Thymus (tissue), 11 donors: ENCODE measurements at regions not wholly inside any gene's neighbourhood (a gene's known extent, or its start where the extent isn't known, plus 50 kb on each side); places are given as distances from the start of the nearest gene placed in this dataset.
"Not testable (repeated sequence)": the region's sequence is repeated elsewhere in the genome, so short reads cannot be mapped to it uniquely, and the experiment has no call there.

Experiments used
- DNase-seq, 9 donors: peaks; one replicate each; pipeline ENCODE4 v3.0.0-alpha.2; 2013; ENCODE audit warnings: low spot score in 9 of 9, low read depth in 6 of 9, missing footprints in 1 of 9
- H3K27ac ChIP-seq, 2 donors: one replicate each; pipeline ENCODE4 v1.5.1; 2013; ENCODE audit warnings: control low read depth in 1 of 2, low read depth in 1 of 2, low read length in 1 of 2, mild to moderate bottlenecking in 1 of 2, moderate library complexity in 1 of 2
- H3K27me3 ChIP-seq, 2 donors: one replicate each; pipeline ENCODE4 v1.5.1; 2013; ENCODE audit warnings: low read length in 1 of 2; ENCODE audit not compliant: control insufficient read depth in 2 of 2, insufficient read depth in 1 of 2
- H3K36me3 ChIP-seq, 2 donors: one replicate each; pipeline ENCODE4 v1.5.1; 2013; ENCODE audit warnings: low read length in 1 of 2, mild to moderate bottlenecking in 1 of 2, moderate library complexity in 1 of 2; ENCODE audit not compliant: control insufficient read depth in 2 of 2, insufficient read depth in 2 of 2
- H3K4me1 ChIP-seq, 2 donors: one replicate each; pipeline ENCODE4 v1.5.1; 2013; ENCODE audit warnings: low read length in 2 of 2; ENCODE audit not compliant: control insufficient read depth in 2 of 2, insufficient read depth in 2 of 2
- H3K4me3 ChIP-seq, 2 donors: one replicate each; pipeline ENCODE4 v1.5.1; 2013; ENCODE audit warnings: low read length in 2 of 2, control low read depth in 1 of 2, mild to moderate bottlenecking in 1 of 2
- H3K9me3 ChIP-seq, 2 donors: one replicate each; pipeline ENCODE4 v1.5.1; 2013; ENCODE audit warnings: low read length in 1 of 2, mild to moderate bottlenecking in 1 of 2; ENCODE audit not compliant: control insufficient read depth in 2 of 2, insufficient read depth in 1 of 2
- WGBS: extraction: QIAGEN DNeasy Blood & Tissue Kit; methylation state at CpG from one replicate; pipeline ENCODE4 v1.1.7; 2013; 5-methylcytosine and 5-hydroxymethylcytosine counted together
- donor health status: healthy.

DNA sequence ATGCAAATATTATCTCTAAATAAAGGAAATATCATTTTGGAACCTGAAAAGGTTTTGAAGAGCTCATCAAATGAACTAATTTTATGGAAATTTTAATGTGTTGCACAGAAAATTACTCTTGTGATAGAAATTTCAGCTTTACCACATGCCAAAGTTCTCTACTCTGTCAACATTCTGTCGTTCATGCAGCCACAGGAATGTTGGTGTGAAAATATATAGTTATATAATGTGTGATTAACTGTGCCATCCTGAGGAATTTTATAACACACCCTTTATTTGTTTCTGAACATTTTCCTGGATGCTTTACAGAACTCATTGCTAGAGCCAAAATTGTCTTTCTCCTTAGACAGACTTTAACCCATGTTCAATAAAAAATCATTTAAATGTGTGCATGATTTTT lies 202.5 kb upstream of the SLC8A1 start:
- Histone ChIP-seq H3K9me3 (no peaks in the 10 kb centered on the region), H3K4me3 (no peak overlapping the region), H3K27ac (no peak overlapping the region), H3K36me3 (no peaks in the 10 kb centered on the region), H3K4me1 (no peaks in the 10 kb centered on the region), H3K27me3 (no peaks in the 10 kb centered on the region)
- DNase-seq, result no peak
- 94% methylated on average over 1 of the region's 1 CpG for WGBS

DNA sequence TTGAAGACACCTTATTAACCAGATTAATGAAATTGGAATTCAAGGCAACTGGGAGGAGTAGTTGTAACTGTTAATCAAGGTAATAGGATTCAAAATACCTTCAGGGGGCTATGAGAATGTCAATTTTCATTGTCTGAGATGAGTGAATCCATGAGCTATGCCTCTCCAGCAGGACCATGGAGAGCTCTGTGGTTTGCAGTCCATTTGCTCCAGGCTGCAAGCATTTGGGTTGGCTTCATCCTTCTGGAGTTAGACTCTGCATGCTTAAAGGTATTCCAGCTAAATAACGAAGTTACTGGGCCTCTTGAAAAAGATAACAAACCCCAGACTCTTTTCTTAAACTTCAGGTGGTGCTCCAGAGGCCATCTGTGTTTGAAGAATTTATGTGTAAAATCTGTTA lies 207.1 kb upstream of the SLC8A1 start:
- peak in 1 of 9 donors; percentile 5 for DNase-seq
- WGBS, result 75% methylated on average over 1 of the region's 1 CpG

DNA sequence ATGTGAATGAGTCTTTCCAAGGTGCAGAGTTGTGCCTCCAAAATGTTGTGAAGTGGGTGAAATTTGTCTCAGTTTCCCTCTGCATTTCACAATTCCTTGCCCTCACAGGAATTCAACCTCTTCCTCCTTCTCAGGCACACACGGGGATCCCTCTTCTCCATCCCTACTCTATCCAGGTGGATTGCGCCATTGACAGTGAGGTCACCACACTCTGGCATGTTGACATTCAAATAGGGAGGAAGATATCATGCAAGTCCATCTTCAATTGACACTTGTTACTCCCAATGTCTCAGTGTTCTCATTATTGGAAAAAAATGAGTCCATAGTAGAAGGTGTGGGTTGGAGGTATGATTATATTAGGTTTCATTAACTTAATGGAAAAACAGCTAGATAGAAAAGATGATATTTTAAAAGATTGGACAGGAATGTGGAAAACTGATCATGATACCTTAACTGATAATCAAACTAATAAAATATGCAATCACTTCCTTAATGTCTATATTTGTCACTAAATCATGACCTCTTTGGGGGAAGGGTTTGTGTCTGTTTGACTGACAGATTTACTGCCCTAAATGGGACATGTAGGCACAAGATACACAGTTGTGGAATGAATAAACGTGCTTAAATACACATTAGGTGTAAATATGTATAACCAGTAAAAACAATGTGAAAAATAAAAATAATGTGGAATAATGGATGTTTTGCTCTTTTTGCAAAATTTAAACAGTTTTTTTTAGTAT lies 213.8 kb upstream of the SLC8A1 start:
- 98% methylated on average over 3 of the region's 3 CpGs for WGBS

More for the DNA sequence above, 207.1 kb upstream of the SLC8A1 start:
- no peak overlapping the region for H3K4me3 ChIP-seq
- no peaks in the 10 kb centered on the region for H3K36me3 ChIP-seq
- no peaks in the 10 kb centered on the region for H3K9me3 ChIP-seq
- no peak overlapping the region for H3K27ac ChIP-seq
- H3K27me3 ChIP-seq, result no peaks in the 10 kb centered on the region
- H3K4me1 ChIP-seq, result no peaks in the 10 kb centered on the region

DNA sequence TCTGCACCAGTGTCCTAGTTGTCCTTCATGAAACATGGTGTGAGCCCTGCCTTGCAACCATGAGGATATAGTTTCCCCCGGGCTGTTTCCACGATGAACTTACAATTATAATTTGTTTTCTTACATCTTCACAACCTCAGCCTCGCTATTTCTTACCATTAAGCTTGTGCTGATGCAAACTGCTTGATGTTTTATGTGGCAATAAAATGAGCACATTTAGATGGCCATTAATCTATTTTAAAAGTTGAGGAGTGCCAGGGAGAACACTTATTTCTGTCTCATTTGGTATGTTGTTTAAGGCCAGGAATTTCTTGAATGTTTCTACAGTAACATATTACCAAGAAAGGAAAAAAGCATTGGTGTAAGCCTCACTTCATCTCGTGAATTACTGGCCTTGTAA lies 214.5 kb upstream of the SLC8A1 start:
- WGBS, result 97% methylated on average over 4 of the region's 4 CpGs
- no peak overlapping the region for H3K27ac ChIP-seq

More for the DNA sequence above, 213.8 kb upstream of the SLC8A1 start:
- Histone ChIP-seq H3K27ac (no peak overlapping the region), H3K27me3 (no peaks in the 10 kb centered on the region), H3K36me3 (no peaks in the 10 kb centered on the region), H3K4me3 (no peak overlapping the region), H3K4me1 (no peaks in the 10 kb centered on the region), H3K9me3 (no peaks in the 10 kb centered on the region)
- DNase-seq, result no peak

DNA sequence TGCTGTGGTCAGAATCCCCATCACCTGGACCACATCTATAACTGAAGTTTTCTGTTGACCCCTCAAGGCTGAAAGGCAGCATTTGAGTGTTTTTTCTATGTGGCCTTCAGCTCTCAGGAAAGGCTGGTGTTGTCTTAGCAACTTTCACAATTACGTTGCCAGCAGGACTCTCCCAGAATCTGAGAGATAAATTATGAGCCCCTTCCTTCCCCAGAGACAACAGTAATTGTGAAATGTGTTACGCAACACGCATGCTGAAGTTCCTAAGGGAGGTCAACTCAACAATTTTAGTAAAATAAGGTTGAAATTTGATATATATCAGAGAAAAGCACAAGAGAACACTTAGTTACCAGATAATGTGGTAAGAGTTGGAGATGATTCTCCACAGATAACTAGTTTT lies 216.5 kb upstream of the SLC8A1 start:
- WGBS, result 85% methylated on average over 3 of the region's 3 CpGs

More for the DNA sequence above, 214.5 kb upstream of the SLC8A1 start:
- Histone ChIP-seq H3K4me3 (no peak overlapping the region), H3K36me3 (no peaks in the 10 kb centered on the region), H3K4me1 (no peaks in the 10 kb centered on the region), H3K9me3 (no peaks in the 10 kb centered on the region), H3K27me3 (no peaks in the 10 kb centered on the region)
- DNase-seq, result no peak

DNA sequence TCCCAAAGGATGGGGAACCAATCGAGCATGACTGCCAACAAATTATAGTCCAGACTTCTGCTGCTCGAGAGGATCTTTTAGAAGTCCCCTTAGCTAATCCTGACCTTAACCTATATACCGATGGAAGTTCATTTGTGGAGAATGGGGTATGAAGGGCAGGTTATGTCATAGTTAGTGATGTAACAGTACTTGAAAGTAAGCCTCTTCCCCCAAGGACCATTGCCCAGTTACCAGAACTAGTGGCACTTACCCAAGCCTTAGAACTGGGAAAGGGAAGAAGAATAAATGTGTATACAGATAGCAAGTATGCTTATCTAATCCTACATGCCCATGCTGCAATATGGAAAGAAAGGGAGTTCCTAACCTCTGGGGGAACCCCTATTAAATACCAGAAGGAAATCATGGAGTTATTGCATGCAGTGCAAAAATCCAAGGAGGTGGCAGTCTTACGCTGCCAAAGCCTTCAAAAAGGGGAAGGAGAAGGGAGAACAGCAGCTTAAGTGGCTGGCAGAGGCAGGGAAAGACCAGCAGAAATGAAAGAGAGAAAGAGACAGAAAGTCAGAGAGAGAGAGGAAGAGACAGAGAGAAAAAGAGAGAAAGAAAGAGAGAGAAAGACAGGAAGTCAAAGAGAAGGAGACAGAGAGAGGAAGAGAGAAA lies 224.4 kb upstream of the SLC8A1 start:
- H3K27me3 ChIP-seq, H3K27ac ChIP-seq, H3K36me3 ChIP-seq, H3K4me1 ChIP-seq, H3K9me3 ChIP-seq, H3K4me3 ChIP-seq, DNase-seq: not testable (repeated sequence)
- 84% methylated on average over 4 of the region's 4 CpGs for WGBS

More for the DNA sequence above, 216.5 kb upstream of the SLC8A1 start:
- Histone ChIP-seq H3K36me3 (no peaks in the 10 kb centered on the region), H3K4me1 (no peaks in the 10 kb centered on the region), H3K9me3 (no peaks in the 10 kb centered on the region), H3K4me3 (no peak overlapping the region), H3K27me3 (no peaks in the 10 kb centered on the region), H3K27ac (no peak overlapping the region)
- peak in 1 of 9 donors; percentile 4 for DNase-seq

DNA sequence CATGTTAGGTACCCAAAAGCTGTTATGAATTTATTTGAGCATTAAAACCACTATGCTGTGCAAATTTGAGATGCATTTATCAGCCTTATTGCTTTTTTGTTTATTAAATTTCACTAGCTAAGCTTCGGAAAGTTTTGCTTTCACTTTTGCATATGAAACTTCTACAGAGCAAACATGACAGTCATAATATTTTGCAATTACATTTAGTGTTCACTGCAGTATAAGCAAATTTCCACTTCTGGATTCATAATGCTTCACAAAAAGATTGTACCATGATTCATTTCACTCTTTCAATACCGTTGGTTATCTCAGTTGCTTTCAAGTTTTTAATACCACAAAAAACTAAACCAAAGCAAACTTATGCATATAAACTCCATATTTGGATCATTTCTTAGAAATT lies 228.7 kb upstream of the SLC8A1 start:
- DNase-seq, result no peak
- WGBS, result 10% methylated on average over 2 of the region's 2 CpGs

DNA sequence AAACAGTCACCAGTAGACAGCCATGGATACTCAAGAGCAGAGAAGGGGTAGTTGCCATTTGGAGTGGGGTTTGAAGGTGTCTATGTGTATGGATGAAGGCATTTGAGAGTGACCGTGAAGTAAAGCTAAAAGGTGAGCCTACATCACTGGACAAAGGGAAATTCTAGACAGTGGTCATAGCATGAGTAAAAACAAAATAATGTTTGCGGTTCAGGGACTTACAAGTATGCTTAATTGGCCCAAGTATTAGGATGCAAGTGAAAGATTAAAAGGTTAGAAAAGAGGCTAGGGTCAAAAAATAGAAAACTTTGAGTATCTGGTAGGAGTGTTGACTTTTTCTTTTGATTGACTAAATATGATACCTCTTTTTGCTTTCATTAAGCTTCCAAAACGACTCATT lies 238.1 kb upstream of the SLC8A1 start:
- WGBS, result 96% methylated on average over 3 of the region's 3 CpGs
- no peaks in the 10 kb centered on the region for H3K36me3 ChIP-seq
- H3K27ac ChIP-seq, result no peak overlapping the region
- H3K27me3 ChIP-seq, result no peaks in the 10 kb centered on the region
- H3K4me3 ChIP-seq, result no peak overlapping the region
- no peak for DNase-seq
- H3K9me3 ChIP-seq, result no peaks in the 10 kb centered on the region
- H3K4me1 ChIP-seq, result no peaks in the 10 kb centered on the region

More for the DNA sequence above, 228.7 kb upstream of the SLC8A1 start:
- Histone ChIP-seq H3K36me3 (no peaks in the 10 kb centered on the region), H3K4me1 (no peaks in the 10 kb centered on the region), H3K27ac (no peak overlapping the region), H3K27me3 (no peaks in the 10 kb centered on the region), H3K9me3 (no peaks in the 10 kb centered on the region), H3K4me3 (no peak overlapping the region)

DNA sequence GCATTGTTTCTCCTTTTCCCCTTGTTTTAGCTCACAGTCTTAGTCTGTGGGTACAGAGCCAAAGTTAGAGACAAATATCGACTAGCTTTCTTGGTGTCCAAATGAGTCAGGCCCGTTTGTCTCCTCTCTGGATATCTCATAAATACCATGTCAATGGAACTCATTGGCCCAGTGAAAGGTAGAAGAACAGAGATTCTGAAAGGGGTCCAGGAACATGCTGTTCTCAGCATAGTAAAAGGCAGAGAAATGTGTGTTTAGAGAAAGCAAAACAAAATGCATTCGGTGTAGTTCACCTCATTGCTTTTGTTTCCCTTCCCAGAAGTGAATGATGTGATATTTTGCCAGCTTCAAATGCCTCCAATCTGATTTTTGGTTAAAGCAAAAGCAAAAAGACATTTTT lies 238.6 kb upstream of the SLC8A1 start:
- H3K4me3 ChIP-seq, result no peak overlapping the region
- H3K9me3 ChIP-seq, result no peaks in the 10 kb centered on the region
- no peaks in the 10 kb centered on the region for H3K4me1 ChIP-seq
- 95% methylated on average over 3 of the region's 3 CpGs for WGBS
- no peak overlapping the region for H3K27ac ChIP-seq
- H3K36me3 ChIP-seq, result no peaks in the 10 kb centered on the region
- no peak for DNase-seq
- H3K27me3 ChIP-seq, result no peaks in the 10 kb centered on the region
